Myocyte (in vitro differentiated cells): ENCODE measurements at regions not wholly inside any gene's neighbourhood (a gene's known extent, or its start where the extent isn't known, plus 50 kb on each side); places are given as distances from the start of the nearest gene placed in this dataset.
"Not testable (repeated sequence)": the region's sequence is repeated elsewhere in the genome, so short reads cannot be mapped to it uniquely, and the experiment has no call there.

ENCODE experiments used
- DNase-seq: peaks from one replicate; pipeline ENCODE4 v3.0.0-alpha.2; 2012; ENCODE audit warnings: low read depth

GRCh38 chr5:117736698-117737097 is 1162.1 kb upstream of the SEMA6A start:
- no peak for DNase-seq

- no peak for DNase-seq
Measured at GRCh38 chr5:117734056-117734455, 1159.4 kb upstream of the SEMA6A start.

- DNase-seq: no peak
Measured at GRCh38 chr5:117733051-117733450, 1158.4 kb upstream of the SEMA6A start.

- DNase-seq: no peak
Measured at GRCh38 chr5:117732264-117732663, 1157.6 kb upstream of the SEMA6A start.

- no peak for DNase-seq
Measured at GRCh38 chr5:117731446-117731845, 1156.8 kb upstream of the SEMA6A start.

GRCh38 chr5:117720784-117721183 is 1146.2 kb upstream of the SEMA6A start:
- DNase-seq: not testable (repeated sequence)

- no peak for DNase-seq
Measured at GRCh38 chr5:117719413-117719812, 1144.8 kb upstream of the SEMA6A start.

GRCh38 chr5:117713585-117714198 is 1139.1 kb upstream of the SEMA6A start:
- DNase-seq: peak; percentile 23

- DNase-seq: no peak
Measured at GRCh38 chr5:117701062-117701461, 1126.4 kb upstream of the SEMA6A start.

GRCh38 chr5:117692606-117693005 is 1118.0 kb upstream of the SEMA6A start:
- DNase-seq: no peak

- DNase-seq: no peak
Measured at GRCh38 chr5:117691081-117691870, 1116.7 kb upstream of the SEMA6A start.

- DNase-seq: peak; percentile 55
Measured at GRCh38 chr5:117690612-117691011, 1116.0 kb upstream of the SEMA6A start.

- DNase-seq: no peak
Measured at GRCh38 chr5:117686926-117687325, 1112.3 kb upstream of the SEMA6A start.

- peak; percentile 42 for DNase-seq
Measured at GRCh38 chr5:117682416-117682815, 1107.8 kb upstream of the SEMA6A start.

GRCh38 chr5:117681431-117682254 is 1107.0 kb upstream of the SEMA6A start:
- peak; percentile 60 for DNase-seq

GRCh38 chr5:117680426-117680825 is 1105.8 kb upstream of the SEMA6A start:
- peak; percentile 80 for DNase-seq

- peak; percentile 74 for DNase-seq
Measured at GRCh38 chr5:117679046-117679445, 1104.4 kb upstream of the SEMA6A start.

- no peak for DNase-seq
Measured at GRCh38 chr5:117675646-117676045, 1101.0 kb upstream of the SEMA6A start.

- no peak for DNase-seq
Measured at GRCh38 chr5:117671551-117671950, 1096.9 kb upstream of the SEMA6A start.

GRCh38 chr5:117667105-117667504 is 1092.5 kb upstream of the SEMA6A start:
- no peak for DNase-seq

GRCh38 chr5:117665121-117665520 is 1090.5 kb upstream of the SEMA6A start:
- peak; percentile 24 for DNase-seq

GRCh38 chr5:117662361-117662760 is 1087.7 kb upstream of the SEMA6A start:
- no peak for DNase-seq
